ENCODE measurements at regions not wholly inside any gene's neighbourhood (a gene's known extent, or its start where the extent isn't known, plus 50 kb on each side); places are given as distances from the start of the nearest gene placed in this dataset.

DNA sequence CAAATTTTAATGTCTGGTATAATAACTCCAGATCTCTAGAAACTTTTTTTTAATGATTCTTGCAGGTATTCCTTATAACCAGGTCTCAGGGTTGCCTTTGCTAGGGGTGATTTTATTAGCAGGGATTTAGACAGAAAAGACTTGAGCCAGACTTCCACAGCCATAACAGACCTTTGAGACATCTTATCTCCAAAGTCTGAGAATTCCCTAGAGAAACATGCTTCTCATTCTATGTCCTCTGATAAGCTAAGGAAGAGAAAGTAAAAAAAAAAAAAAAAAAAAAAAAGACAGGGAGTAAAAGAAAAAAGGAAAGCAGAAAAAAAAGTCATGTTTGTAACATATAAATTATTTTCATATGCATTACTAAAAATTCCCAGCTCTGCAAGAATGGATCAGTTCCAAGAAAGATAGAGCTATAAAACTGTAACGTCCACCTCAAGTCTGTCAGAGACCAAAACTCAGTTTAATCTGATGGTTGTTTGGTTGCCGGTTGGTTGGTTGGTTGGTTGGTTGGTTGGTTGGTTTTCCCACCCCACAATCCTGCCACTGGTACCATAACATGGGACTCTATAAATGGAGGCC, 153.8 kb downstream of the COL6A3 start:
- no peak overlapping the region for H3K4me3 ChIP-seq (ENCODE audit: low read depth, low read length)
- TF ChIP-seq, protein P1, sequence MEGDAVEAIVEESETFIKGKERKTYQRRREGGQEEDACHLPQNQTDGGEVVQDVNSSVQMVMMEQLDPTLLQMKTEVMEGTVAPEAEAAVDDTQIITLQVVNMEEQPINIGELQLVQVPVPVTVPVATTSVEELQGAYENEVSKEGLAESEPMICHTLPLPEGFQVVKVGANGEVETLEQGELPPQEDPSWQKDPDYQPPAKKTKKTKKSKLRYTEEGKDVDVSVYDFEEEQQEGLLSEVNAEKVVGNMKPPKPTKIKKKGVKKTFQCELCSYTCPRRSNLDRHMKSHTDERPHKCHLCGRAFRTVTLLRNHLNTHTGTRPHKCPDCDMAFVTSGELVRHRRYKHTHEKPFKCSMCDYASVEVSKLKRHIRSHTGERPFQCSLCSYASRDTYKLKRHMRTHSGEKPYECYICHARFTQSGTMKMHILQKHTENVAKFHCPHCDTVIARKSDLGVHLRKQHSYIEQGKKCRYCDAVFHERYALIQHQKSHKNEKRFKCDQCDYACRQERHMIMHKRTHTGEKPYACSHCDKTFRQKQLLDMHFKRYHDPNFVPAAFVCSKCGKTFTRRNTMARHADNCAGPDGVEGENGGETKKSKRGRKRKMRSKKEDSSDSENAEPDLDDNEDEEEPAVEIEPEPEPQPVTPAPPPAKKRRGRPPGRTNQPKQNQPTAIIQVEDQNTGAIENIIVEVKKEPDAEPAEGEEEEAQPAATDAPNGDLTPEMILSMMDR (IDR thresholded peaks at IDR 0.05; ENCODE audit: borderline replicate concordance, insufficient read depth, low read depth, low read length) = no peak

DNA sequence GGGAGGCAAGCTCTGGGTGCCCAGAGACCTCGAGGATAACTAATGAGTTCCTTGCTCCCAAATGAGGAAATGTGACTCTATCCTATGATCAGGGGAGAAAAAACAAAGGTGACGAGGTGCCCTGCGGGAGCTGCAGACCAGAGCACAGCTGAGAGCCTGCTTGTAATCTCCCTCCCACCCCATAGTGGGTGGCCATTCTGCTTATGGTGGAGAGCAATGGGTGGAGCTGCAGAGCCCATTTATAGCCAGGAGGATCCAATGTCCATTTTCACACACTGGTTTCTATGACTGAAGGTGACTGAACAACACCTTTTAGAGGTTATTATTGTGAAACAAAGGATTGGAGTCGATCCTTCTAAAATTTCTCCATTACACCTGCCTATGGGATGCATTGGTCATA, 153.3 kb downstream of the COL6A3 start:
- no peak overlapping the region for H3K4me3 ChIP-seq (ENCODE audit: low read depth, low read length)
- TF ChIP-seq, protein P1 (IDR thresholded peaks at IDR 0.05; ENCODE audit: borderline replicate concordance, insufficient read depth, low read depth, low read length) = no peak

DNA sequence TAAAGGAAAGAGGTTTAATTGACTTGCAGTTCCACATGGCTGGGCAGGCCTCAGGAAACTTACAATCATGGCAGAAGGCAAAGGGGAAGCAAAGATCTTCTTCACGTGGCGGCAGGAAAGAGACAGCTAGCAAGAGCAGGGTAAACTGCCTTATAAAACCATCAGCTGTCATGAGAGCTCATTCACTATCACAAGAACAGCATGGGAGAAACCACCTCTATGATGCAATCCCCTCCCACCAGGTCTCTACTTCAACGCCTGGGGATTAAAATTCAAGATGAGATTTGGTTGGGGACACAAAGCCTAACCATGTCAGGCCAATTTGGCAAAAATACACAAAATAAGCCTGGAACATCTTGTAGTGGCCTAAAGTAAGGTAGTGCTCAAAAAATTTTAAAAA, 152.6 kb downstream of the COL6A3 start:
- no peak overlapping the region for H3K4me3 ChIP-seq (ENCODE audit: low read depth, low read length)
- TF ChIP-seq, protein P1 (IDR thresholded peaks at IDR 0.05; ENCODE audit: borderline replicate concordance, insufficient read depth, low read depth, low read length) = no peak

DNA sequence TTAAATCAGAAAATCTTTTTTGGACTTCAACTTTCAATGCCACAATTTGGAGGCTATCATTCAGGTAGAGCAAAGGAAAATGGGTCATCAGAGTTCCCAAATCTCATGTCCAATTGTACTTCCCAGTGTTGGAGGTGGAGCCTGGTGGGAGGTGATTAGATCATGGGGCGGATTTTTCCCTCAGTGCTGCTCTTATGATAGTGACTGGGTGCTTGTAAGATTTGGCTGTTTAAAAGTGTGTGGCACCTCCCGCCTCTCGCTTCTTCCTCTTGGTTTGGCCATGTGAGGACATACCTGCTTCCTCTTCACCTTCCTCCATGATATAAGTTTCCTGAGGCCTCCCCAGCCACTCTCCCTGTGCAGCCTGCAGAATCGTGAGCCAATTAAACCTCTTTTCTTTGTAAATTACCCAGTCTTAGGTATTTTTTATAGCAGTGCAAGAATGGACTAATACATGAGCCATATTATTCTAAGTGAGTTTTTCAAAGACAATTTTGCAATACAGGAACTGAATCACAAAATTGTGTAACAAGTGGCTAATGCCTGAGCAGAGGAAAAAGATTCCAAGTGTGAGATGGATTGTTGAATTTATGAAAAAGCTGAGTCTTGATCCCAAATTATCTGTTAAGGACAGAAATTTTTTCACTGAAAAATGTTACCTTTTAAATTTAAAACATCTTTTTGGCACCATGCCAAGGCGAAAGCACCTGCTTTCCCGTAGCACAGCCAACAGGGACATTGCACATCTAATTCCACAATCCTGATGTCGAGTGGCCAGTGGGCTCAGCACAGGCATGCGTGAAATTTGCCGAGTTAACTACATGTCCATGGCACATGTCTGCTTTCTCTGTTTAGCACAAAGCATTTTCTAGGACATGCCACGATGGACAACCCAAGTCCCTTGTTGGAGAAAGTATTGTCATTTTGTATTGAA, 150.9 kb downstream of the COL6A3 start:
- TF ChIP-seq, protein P1 (IDR thresholded peaks at IDR 0.05; ENCODE audit: borderline replicate concordance, insufficient read depth, low read depth, low read length) = no peak
- no peak overlapping the region for H3K4me3 ChIP-seq (ENCODE audit: low read depth, low read length)

DNA sequence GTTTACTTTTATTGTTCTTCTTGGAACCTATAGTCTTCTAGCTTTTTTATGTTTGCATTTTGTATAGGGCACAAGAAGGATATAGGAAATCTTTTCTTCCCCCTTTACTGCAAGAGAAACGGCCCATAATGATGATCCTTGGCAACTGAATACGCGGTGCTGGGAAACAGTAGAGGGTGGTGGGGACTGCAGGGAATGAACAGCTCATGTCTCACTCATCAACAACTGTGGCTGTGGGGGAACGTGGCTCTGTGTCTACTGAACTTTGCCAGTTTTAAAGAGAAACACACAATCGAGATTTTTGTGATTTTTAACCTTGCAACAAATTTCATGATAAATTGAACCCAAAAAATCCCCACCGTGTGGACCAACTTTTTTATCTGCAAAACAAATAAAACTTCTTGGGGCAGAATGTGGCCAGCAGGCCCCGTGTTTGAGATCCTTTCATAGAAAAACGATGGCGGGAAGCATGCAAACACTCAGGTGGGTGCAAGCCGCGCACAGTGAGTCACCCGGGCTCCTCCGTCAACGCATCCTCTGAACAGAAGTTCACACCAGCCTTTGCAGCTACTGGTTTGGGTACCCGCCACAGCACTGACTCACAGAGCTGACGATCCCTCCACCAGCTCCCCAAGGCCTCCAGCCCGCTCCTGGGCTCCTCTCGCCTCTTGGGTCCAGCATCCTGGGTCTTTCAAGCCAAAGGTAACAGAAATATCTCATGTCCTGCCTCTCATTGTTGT, 149.3 kb downstream of the COL6A3 start:
- no peak overlapping the region for H3K4me3 ChIP-seq (ENCODE audit: low read depth, low read length)
- TF ChIP-seq, protein P1 (IDR thresholded peaks at IDR 0.05; ENCODE audit: borderline replicate concordance, insufficient read depth, low read depth, low read length) = no peak

DNA sequence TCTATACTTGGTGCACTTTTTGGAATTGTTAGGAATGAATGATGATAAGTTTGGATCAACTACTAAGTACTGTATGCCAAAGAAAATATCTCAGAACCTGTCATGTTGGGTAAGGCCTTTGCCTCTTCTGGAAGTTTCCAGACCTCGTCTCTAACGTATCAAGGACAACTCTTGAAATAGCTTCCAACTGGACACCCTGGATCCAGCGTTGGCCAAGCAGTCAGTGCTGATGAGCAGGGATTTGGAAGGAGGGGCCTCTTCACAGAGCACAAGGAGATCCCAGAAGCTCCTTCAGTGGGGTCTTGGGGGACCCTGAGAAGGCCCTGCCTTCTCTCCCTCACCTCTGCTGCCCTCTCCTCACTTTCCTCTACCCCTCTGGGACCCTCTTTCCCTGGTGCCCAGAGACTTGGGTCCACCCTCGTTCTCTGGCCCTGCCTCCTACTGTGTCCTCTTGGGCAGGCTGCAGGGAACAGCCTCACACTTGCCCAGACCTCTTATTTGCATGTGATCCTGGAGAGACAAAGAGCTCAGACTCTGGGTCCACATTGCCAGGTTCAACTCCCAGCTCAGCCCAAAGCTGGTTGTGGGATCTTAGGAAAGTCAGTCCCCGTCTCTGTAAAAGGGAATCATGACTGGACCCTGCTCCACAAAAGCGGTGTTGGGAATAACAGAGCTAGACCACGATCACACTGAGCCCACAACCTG, 145.8 kb downstream of the COL6A3 start:
- TF ChIP-seq, protein P1 (IDR thresholded peaks at IDR 0.05; ENCODE audit: borderline replicate concordance, insufficient read depth, low read depth, low read length) = no peak
- H3K4me3 ChIP-seq (ENCODE audit: low read depth, low read length) = no peak overlapping the region

All from GM12875 (cell line).